ENCODE measurements at regions not wholly inside any gene's neighbourhood (a gene's known extent, or its start where the extent isn't known, plus 50 kb on each side); places are given as distances from the start of the nearest gene placed in this dataset.

DNA sequence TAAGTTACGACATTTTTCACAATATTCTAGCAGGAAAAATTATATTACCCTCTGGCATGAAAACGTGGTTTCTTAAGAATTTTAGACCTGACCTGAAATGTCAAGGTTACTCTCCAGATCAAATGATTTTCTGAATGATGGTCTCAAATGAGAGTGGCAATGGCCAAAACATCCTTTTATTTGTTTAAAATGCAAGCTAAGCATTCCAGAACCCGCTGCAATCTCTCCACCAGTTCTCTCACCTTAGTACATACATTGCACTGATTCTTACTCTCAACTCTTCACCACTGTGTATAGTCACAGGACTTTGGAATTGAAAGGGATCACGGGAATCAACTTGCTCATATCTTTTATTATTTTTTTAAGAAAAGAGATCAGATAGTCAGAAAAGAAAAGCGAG, 391.6 kb upstream of the LRATD1 start:
- TF ChIP-seq EP300 (IDR thresholded peaks at IDR 0.05; ENCODE audit: borderline replicate concordance) (no peak), CEBPB (IDR thresholded peaks at IDR 0.05) (no peak), RAD21 (IDR thresholded peaks at IDR 0.05; ENCODE audit: low read depth) (no peak), YY1 (IDR thresholded peaks at IDR 0.05; ENCODE audit: low read depth) (no peak), TAF1 (IDR thresholded peaks at IDR 0.05; ENCODE audit: low read depth) (no peak), FOXM1 (IDR thresholded peaks at IDR 0.05; ENCODE audit: borderline replicate concordance, low read depth) (no peak), ZBTB7A (IDR thresholded peaks at IDR 0.05; ENCODE audit: low read depth) (no peak)
- TF ChIP-seq, protein P1, sequence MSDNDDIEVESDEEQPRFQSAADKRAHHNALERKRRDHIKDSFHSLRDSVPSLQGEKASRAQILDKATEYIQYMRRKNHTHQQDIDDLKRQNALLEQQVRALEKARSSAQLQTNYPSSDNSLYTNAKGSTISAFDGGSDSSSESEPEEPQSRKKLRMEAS (IDR thresholded peaks at IDR 0.05): no peak
- TF ChIP-seq, protein P2, sequence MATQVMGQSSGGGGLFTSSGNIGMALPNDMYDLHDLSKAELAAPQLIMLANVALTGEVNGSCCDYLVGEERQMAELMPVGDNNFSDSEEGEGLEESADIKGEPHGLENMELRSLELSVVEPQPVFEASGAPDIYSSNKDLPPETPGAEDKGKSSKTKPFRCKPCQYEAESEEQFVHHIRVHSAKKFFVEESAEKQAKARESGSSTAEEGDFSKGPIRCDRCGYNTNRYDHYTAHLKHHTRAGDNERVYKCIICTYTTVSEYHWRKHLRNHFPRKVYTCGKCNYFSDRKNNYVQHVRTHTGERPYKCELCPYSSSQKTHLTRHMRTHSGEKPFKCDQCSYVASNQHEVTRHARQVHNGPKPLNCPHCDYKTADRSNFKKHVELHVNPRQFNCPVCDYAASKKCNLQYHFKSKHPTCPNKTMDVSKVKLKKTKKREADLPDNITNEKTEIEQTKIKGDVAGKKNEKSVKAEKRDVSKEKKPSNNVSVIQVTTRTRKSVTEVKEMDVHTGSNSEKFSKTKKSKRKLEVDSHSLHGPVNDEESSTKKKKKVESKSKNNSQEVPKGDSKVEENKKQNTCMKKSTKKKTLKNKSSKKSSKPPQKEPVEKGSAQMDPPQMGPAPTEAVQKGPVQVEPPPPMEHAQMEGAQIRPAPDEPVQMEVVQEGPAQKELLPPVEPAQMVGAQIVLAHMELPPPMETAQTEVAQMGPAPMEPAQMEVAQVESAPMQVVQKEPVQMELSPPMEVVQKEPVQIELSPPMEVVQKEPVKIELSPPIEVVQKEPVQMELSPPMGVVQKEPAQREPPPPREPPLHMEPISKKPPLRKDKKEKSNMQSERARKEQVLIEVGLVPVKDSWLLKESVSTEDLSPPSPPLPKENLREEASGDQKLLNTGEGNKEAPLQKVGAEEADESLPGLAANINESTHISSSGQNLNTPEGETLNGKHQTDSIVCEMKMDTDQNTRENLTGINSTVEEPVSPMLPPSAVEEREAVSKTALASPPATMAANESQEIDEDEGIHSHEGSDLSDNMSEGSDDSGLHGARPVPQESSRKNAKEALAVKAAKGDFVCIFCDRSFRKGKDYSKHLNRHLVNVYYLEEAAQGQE (IDR thresholded peaks at IDR 0.05; ENCODE audit: low read depth): no peak

All from Ishikawa (cell line).